ENCODE measurements at regions not wholly inside any gene's neighbourhood (a gene's known extent, or its start where the extent isn't known, plus 50 kb on each side); places are given as distances from the start of the nearest gene placed in this dataset.
"Not testable (repeated sequence)": the region's sequence is repeated elsewhere in the genome, so short reads cannot be mapped to it uniquely, and the experiment has no call there.

DNA sequence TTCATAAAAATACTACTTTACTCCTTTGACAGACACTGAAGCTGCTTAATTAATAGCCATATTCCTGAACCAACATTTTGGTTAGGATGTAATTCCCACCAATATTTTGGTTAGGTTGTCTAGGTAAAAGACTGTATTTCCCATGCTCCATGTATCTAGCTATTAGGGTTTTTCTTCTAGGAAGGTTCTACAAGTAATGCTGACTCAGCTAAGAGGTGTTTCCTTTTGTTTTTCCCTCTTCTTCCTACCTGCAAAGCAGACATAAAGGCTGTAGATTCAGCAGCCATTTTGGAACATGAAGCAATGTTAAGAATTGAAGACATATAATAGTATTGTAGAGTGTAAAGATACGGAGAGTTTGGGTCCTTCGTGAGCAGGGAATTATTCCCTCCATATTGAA lies 115.3 kb downstream of the OR4C45 start:
- TF ChIP-seq, protein P1, sequence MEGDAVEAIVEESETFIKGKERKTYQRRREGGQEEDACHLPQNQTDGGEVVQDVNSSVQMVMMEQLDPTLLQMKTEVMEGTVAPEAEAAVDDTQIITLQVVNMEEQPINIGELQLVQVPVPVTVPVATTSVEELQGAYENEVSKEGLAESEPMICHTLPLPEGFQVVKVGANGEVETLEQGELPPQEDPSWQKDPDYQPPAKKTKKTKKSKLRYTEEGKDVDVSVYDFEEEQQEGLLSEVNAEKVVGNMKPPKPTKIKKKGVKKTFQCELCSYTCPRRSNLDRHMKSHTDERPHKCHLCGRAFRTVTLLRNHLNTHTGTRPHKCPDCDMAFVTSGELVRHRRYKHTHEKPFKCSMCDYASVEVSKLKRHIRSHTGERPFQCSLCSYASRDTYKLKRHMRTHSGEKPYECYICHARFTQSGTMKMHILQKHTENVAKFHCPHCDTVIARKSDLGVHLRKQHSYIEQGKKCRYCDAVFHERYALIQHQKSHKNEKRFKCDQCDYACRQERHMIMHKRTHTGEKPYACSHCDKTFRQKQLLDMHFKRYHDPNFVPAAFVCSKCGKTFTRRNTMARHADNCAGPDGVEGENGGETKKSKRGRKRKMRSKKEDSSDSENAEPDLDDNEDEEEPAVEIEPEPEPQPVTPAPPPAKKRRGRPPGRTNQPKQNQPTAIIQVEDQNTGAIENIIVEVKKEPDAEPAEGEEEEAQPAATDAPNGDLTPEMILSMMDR (IDR thresholded peaks at IDR 0.05): not testable (repeated sequence)
- not testable (repeated sequence) for TF ChIP-seq POLR2AphosphoS5, POLR2A (IDR thresholded peaks at IDR 0.05)
